ENCODE measurements at regions not wholly inside any gene's neighbourhood (a gene's known extent, or its start where the extent isn't known, plus 50 kb on each side); places are given as distances from the start of the nearest gene placed in this dataset.

DNA sequence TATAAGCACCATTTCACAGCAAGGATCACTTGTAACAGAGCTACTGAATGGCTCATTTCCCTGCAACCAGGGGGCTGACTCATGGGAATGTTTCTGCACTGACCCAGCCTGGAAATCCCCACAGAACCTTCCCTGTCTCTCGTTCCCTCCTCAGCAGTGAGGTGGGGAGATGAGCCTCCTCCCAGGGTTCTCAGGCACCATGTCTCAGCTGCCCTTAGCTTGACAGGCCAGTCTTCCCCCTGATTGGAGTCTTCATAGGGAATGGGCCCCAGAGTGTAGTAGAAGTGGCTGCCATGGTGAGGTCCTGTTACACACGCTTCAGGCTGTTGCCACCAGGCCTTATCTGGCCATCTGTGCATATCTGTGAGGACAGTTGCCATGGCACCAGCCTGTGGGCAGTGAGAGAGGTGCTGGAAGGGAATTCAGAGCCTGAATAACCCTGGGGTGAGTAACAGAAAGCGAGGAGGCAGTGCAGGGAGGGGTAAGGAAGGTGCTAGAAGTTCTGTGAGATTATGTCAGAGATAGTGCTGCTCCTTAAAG is 324.4 kb downstream of the ENC1 start:
- peak; percentile 82 for DNase-seq (ENCODE audit: low read depth)

DNA sequence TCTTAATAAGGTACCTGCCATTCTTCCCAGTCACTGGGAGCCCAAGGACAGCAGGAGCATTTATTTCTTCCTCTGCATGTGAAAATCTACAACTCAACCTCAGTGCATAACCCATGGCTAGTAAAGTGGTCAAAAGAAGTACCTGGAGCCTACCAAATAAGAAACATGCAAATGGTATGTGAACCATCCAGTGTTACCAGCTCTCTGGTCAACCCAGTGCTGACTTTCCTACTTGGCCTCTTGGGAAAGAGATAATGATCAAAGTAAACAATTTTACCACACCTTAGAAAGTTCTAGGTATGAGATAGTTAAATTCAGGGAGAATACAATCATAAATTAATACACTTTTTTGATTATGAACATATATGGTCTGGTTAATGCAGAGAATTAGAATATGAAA is 325.6 kb downstream of the ENC1 start:
- DNase-seq (ENCODE audit: low read depth), result no peak

DNA sequence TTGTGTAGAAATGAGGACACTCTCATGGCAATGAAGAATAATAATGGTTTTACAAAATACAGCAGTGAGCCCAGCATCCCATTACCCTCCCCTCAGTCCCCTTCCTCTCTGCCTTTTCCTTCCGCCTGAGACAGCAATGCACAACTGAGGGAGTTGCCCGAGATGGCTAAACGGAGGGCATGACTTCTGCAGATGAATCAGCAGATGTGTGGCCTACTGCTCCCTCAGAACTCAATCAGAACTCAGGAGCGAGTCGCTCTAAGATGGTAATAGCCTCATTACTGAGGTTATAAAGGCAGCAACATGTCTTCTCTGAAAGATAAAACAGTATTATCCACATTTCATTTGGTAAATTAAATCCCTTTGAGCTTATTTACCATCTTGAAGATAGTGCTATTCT is 326.6 kb downstream of the ENC1 start:
- DNase-seq (ENCODE audit: low read depth), result no peak

DNA sequence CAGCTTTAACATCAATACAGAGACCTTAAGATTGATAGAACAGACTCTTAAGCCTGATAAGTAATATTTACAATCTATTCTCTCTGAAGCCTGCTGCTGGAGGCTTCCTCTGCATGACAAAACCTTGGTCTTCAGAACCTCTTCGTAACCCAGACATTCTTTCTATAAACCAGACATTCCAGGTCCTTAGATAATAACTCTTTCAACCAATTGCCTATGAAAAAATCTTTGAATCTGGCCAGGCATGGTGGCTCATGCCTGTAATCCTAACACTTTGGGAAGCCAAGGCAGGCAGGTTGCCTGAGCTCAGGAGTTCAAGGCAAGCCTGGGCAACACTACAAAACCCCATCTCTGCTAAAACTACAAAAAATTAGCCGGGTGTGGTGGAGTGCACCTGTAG is 327.8 kb downstream of the ENC1 start:
- DNase-seq (ENCODE audit: low read depth), result no peak

DNA sequence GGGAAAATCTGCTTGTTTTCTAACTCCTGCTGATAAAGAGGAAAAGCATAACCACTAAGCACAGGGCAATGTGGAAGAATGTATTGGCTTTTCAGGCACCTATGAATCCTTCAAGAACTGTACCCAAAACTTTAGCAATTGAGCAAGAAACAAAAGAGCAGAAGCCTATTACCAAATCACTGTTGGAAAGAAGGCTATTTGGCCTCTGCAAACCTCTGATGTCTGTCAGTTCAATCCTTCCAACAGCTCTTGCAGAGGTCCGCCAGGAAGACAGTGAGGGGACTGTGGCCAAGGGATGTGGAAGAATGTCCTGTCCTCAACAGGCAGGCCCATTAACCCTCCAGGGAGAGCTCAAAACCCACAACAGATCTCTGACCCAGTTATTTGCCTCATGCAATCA is 328.6 kb downstream of the ENC1 start:
- no peak for DNase-seq (ENCODE audit: low read depth)

DNA sequence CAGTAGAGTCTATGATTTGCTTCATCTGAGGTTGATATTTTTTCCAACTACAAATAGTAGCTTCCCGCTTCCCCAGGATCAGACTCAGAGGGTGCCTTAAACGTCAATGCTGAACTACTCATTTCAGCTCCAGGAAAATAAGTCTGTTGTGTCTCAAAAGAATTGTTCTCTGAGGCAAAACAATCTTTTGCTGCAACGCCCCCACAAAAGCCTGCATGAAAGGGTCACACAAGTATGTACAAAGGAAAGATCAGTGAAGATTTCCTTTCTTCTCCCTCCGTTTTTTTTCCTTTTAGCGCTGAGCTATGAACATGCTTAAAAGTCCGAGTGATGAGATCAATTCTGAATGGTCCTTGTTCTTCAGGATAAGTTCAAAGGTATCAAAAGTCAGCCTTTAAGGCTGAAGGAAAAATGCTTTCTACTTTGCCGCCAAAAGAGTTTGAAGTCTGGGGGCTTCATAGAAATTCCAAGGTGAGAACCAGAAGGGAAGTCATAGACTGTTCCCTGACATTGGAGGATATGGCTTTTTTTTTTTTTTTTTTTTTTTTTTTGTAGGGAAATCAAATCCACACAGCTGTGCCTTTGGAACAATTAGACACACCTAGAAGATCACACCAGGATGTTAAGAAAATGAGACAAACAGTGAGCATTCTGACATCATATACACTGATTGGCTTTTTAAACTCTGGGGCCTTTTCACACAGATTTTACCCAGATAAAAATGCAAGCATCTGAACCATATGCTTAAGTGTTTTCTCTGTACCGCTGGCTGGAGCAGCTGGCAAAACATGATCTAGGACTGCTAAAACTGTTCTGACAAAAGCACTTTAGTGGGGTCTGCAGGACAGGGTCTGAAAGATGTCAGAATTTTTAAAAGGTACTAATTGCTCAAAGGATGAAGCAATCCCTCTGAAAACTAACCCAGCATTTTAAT is 329.3 kb downstream of the ENC1 start:
- no peak for DNase-seq (ENCODE audit: low read depth)

DNA sequence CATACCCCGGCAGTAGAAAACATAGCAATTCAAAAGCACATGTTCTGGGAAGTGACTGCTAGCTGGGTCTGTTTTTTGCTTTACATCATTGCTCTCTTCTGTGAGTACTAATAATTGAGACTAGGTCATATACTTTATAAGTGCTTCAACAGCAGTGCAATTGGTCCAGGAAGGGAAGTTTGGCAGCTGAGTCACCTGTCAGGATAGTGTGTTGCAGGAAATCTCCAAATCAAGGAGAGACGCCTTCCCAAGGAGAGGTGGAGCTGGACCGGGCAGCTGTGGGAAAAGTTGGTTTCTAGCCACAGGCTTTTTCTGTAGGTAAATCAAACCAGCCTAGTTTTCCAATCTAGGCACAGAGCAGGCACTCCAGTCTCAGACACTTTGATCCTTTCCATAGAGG is 330.1 kb downstream of the ENC1 start:
- no peak for DNase-seq (ENCODE audit: low read depth)

DNA sequence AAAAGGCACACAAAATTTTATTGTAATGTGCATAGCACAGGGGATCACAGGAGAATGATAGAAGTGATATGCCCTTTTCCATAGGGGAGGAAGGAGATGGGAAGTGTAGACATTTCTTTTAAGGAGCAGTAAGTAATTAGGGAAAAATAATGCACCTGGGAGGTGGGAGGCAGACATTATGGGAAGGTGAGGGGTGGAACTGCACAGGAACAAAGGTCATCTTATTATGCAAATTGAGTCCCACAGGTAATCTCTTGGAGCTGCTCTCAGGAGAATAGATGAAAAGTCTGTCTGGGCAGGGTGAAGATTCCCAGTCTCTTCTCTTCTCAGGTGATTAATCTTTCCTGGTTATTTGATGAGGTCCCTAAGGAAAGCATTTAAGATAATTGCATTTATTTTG is 331.5 kb downstream of the ENC1 start:
- DNase-seq (ENCODE audit: low read depth), result no peak

DNA sequence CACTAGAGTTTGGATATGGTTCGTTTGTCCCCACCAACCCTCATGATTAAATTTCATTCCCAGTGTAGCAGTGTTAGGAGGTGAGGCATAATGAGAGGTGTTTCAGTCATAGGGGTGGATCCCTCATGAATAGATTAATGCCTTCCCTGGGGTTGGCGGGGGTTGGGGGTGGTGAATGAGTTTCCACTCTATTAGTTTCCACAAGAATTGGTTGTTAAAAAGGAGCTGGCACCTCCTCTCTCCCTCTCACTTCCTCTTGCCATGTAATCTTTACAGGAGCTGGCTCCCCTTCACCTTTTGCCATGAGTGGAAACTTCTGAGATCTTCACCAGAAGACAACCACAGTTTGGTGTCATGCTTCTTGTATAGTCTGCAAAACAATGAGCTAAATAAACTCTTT is 333.7 kb downstream of the ENC1 start:
- no peak for DNase-seq (ENCODE audit: low read depth)

DNA sequence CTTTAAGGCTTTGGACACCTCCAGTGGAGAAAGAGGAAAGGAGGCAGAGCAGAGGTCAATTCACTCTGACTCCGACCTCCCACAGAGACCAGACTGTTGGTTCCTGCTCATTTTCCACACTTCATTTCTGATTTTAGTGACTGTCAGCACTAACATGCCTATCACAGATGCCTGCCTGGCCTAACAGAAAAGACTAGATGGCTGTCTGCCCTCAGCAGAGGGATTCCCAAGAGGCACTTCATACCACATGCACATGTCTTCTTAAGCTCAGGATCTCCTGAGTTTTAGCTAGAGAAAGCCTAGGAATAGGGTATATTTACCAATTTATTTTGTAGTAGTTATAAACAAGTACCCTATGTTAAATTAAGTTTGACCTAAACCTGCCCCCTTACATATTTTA is 336.0 kb downstream of the ENC1 start:
- DNase-seq (ENCODE audit: low read depth), result no peak

DNA sequence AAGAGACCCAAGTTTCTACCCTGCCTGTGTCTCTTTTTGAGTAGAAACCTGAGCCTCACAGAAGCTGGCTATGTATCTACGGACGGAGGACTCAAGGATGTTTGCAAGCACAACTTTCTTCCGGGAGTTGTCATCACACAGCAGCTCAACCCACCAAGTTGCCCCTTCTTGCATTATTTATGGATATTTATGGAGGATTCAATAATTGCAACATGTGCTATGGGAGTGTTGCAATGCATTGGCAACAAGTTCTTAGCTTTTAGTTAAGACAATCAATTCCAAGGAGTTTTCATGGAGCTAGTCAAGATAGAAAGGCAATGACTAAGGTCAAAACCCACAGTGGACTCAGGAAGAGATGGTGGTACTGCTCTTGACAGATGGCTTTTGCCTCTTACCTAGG is 336.9 kb downstream of the ENC1 start:
- no peak for DNase-seq (ENCODE audit: low read depth)

DNA sequence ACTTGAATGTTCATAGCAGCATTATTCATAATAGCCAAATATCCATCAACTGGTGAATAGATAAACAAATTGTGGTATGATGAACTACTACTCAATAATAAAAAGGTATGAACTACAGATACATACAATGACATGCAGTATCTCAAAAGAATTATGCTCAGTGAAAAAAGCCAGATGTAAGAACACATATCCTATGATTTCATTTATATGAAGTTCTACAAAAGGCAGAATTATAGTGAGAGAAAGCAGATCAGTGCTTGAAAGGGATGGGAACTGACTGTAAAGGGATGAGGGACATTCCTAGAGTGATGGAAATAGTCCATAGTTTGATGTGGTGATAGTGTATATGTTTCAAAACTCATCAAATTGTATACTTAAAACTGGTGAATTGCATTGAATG is 339.0 kb downstream of the ENC1 start:
- no peak for DNase-seq (ENCODE audit: low read depth)

DNA sequence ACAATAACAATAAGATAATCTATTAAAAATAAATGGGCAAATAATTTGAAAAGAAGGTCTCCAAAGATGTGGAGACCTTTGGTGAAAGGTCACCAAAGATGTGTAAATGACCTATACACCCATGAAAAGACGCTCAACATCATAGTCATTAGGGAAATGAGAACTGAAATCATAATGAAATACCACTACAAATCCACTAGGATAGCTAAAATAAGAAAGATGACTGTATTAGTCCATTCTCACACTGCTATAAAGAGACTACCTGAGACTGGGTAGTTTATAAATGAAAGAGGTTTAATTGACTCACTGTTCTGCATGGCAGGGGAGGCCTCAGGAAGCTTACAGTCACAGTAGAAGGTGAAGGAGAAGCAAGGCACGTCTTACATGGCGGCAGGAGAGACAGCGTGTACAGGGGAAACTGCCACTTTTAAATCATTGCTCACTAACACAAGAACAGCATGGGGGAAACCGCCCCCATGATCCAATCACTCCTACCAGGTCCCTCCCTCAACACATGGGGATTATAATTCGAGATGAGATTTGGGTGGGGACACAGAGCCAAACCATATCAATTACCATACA is 339.6 kb downstream of the ENC1 start:
- no peak for DNase-seq (ENCODE audit: low read depth)

DNA sequence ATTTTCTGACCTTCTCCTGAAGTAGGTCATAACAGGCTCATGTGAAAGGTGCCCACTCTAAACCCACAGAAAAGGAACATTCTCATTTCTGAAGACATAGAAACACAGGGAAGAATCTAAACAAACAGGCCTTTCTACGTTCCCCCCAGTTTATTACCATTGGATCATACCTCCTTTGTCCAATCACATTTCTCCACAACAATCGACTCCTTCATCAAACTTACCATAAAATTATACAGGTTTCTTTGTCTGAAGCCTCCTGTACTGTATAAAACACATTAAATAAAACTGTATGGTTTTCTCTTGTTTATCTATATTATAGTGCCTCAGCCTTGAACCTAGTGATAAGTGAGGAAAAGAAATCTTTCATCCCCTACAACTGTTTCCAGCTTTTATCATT is 340.7 kb downstream of the ENC1 start:
- no peak for DNase-seq (ENCODE audit: low read depth)

DNA sequence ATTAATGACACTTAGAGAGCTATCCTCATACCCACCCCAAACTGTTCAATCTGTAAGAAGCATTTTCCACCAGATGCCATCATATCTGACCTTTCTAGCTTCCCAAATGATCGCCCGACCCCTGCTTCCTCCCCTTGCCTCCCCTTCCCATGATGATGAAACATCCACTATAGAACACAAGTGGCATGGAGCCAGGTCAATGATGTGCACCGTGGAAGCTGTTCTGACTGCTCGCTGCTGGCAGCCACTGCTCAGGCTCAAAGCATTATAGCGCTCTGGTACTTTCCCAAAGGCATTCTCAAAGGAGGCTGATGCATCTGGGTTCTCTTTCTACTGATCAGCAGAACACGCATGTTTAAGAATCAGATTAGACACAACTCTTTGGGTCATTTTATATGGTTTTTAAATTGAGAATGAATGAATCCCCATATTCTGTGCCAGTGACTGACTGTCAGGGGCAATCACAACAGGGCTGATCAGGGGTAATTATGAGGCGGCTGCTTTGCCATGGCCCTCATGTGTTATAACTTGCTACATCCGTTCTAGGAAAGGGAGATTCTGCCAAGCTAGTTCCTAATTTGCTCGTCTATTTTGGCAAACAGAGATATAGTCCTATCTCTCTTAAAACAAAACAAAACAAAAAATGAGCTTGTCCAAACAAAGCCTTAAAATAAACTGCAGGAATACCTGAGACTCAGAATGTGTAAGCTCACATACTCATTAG is 343.7 kb downstream of the ENC1 start:
- DNase-seq (ENCODE audit: low read depth), result no peak

DNA sequence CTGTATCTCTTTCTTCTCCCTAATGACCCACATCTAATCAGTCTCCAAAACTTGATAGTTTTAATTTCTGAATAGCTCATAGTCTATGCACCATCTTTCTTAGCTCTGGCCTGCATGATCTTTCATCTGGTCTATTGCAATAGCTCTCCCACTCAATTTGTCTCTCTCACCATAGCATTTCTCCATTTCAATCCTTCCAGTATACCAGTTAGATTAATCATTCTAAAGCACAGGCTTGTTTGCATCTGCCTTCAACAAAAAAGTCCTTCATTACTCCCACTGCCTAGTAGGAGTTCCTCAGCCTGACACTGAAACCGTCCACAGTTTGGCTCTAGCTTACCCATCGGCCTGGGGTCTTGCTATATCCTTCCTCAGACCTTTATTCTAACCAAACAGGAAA is 344.9 kb downstream of the ENC1 start:
- no peak for DNase-seq (ENCODE audit: low read depth)

DNA sequence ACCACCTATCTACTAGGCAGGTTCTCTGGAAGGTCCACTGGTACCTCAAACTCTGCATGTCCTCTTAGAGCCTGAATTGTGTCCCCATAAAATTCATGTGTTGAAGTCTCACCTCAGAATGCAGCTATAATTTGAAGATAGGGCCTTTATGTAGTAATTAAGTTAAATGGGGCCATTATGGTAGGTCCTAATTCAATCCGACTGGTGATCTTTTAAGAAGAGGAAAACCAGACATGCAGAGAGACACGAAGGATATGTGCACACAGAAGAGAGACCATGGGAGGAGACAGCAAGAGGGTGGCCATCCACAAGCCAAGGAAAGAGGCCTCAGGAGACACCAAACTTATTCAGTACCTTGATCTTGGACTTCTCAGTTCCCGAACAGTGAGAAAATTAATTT is 345.4 kb downstream of the ENC1 start:
- DNase-seq (ENCODE audit: low read depth), result no peak

DNA sequence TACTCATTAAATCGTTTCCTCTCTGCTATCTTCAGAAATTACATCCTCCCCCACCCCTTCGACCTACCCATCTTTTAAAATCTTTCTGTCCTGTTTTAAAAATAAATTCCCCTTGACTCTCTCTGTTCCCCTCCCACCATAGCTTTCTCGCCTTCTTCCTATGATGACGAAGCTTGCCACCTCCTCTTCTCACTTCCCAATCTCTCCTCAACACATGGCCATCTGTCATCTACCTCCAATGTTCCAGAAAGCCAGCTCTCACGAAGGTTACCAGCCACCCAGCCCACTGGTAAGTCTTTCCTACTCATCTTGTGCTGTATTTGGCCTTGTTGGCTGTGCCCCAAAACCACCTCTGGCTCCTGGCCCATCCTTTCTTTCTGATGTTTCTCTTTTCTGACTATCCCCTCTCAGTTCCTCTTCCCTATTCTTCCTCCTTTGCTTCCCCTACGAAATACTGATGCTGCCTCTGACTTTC is 346.3 kb downstream of the ENC1 start:
- DNase-seq (ENCODE audit: low read depth), result no peak

DNA sequence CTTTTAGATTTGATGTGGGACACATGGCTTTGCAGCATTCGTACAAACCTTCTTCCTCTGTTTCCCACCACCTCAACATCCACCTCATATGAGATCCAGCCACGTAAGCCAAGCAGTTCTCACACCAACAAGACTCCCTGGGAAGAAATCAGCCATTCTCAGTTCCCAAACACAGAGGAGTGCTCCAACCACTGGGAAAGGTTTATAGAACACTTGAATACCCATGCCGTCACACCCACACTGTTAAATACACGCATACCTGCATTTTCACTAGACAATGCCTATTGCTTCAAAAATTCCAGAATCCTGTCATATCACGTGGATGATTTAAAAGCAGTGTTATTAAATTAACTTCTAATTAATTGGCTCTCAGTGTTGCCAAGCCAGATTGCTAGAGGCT is 347.3 kb downstream of the ENC1 start:
- no peak for DNase-seq (ENCODE audit: low read depth)

DNA sequence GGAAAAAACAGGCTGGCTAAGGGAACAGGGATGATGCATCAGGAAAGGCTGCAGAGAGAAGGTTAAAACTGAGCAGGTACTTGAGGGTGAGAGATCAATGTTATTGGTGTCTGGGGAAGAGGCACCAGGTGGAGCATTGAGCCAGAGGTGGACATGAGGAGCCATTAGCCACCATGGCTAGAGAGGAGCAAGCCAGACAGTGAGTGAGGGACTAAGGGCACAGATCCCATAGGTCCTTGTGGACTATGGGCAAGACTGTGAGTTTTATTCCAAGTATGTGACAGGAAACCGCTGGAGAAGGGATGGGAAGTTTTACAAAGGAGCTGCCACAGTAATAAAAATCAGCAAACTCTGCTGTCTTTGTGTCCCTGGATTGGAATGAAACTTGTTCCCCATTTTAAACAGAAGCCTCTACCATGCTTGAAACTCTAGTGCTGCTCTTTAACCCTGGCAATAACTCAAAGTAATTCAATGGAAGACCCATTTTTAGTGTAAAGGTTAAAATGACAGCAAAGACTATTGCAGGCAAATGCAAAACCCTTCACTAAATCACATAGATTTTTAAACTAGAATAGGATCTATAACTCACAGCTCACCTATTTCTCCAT is 349.8 kb downstream of the ENC1 start:
- DNase-seq (ENCODE audit: low read depth), result no peak

DNA sequence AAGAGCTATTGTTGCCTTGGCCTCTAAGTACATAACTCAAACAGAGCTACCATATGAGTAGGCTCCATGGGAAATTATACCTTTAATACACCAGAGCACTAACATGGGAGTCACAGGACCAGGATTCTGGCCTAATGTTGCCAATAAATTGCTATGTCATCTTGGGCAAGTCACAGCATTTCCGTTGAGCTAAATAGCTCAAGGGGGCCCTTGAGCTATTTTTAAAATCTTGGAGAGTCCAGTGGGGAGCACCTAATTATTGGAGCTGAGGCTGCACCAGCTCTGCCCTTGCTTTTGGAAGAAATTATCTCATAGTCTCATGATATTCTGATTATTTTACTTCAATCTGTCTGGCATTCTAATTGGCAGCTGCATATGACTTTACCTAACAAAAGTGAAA is 350.8 kb downstream of the ENC1 start:
- DNase-seq (ENCODE audit: low read depth), result no peak

DNA sequence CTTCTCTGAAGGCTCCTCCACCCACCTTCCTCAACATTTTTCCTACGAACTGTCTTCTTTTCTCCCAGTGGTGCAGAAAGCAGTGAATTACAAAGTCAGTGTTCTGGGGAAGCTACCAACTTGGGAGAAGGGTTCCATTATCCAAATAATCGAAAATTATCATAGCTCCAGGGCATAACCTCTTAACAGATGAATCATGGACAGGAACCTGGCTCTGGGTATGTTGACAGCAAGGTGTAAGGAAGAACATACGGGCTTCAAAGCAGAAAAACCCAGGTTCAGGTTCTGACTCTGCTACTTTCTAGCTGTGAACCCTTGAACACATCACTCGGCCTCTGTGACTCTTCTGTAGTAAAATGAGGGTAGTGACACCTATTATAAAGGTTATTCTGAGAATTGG is 351.3 kb downstream of the ENC1 start:
- DNase-seq (ENCODE audit: low read depth), result no peak

Measured in HS-27A (cell line).